SK-N-SH treated with all-trans-retinoic acid at 6 μM for 48 hours (cell line): ENCODE measurements at regions not wholly inside any gene's neighbourhood (a gene's known extent, or its start where the extent isn't known, plus 50 kb on each side); places are given as distances from the start of the nearest gene placed in this dataset.

Experiments
- ATAC-seq: fragments of 200-7000 bp; cut with Tn5 transposase; 3 replicates; pipeline ENCODE4 v1.9.1; 2020; ENCODE audit warnings: mild to moderate bottlenecking, moderate library complexity
- ARNTL ChIP-seq: fragments of 450-650 bp; formaldehyde crosslinking; IDR thresholded peaks from 2 replicates; pipeline ENCODE4 v1.5.0; 2020; ENCODE audit warnings: low read depth, mild to moderate bottlenecking, moderate library complexity, borderline replicate concordance
- BACH2 ChIP-seq: fragments of 250-450 bp; sonication (Bioruptor Pico); IDR thresholded peaks from 2 replicates; pipeline ENCODE4 v1.9.0; 2021; ENCODE audit warnings: mild to moderate bottlenecking, borderline replicate concordance
- CREB5 ChIP-seq: fragments of 250-450 bp; sonication (Bioruptor Pico); IDR thresholded peaks from 2 replicates; pipeline ENCODE4 v1.5.1; 2020; ENCODE audit warnings: low read depth, mild to moderate bottlenecking, moderate library complexity
- CSDC2 ChIP-seq: fragments of 250-450 bp; sonication (Bioruptor Pico); IDR thresholded peaks from 2 replicates; pipeline ENCODE4 v1.5.0; 2020; ENCODE audit warnings: mild to moderate bottlenecking, moderate library complexity
- CSRNP3 ChIP-seq: fragments of 250-450 bp; sonication (Bioruptor Pico); IDR thresholded peaks from 2 replicates; pipeline ENCODE4 v1.5.1; 2021; ENCODE audit warnings: mild to moderate bottlenecking, moderate library complexity
- ESRRG ChIP-seq: fragments of 250-450 bp; sonication (Bioruptor Pico); IDR thresholded peaks from 2 replicates; pipeline ENCODE4 v1.6.1; 2021; ENCODE audit warnings: mild to moderate bottlenecking
- GLIS3 ChIP-seq: fragments of 250-450 bp; sonication (Bioruptor Pico); IDR thresholded peaks from 2 replicates; pipeline ENCODE4 v1.5.0; 2020; ENCODE audit warnings: mild to moderate bottlenecking, moderate library complexity
- OSR1 ChIP-seq: fragments of 250-450 bp; sonication (Bioruptor Pico); IDR thresholded peaks from 2 replicates; pipeline ENCODE4 v1.8.0; 2022; ENCODE audit warnings: moderate library complexity, mild to moderate bottlenecking, inconsistent platforms
- PATZ1 ChIP-seq: fragments of 250-450 bp; sonication (Bioruptor Pico); IDR thresholded peaks from 2 replicates; pipeline ENCODE4 v1.8.0; 2020; ENCODE audit warnings: mild to moderate bottlenecking, moderate library complexity, borderline replicate concordance
- RARB ChIP-seq: fragments of 250-450 bp; sonication (Bioruptor Pico); IDR thresholded peaks from 2 replicates; pipeline ENCODE4 v1.8.0; 2021; ENCODE audit warnings: mild to moderate bottlenecking, moderate library complexity
- TCF4 ChIP-seq: fragments of 250-450 bp; sonication (Bioruptor Pico); IDR thresholded peaks from 2 replicates; pipeline ENCODE4 v1.8.0; 2021; ENCODE audit warnings: mild to moderate bottlenecking, moderate library complexity, borderline replicate concordance
- TOX ChIP-seq: fragments of 250-450 bp; sonication (Bioruptor Pico); IDR thresholded peaks from 2 replicates; pipeline ENCODE4 v1.8.0; 2021; ENCODE audit warnings: mild to moderate bottlenecking, moderate library complexity, borderline replicate concordance
- TSHZ2 ChIP-seq: fragments of 250-450 bp; sonication (Bioruptor Pico); IDR thresholded peaks from 2 replicates; pipeline ENCODE4 v1.5.0; 2020; ENCODE audit warnings: mild to moderate bottlenecking, moderate library complexity
- ZC3H10 ChIP-seq: fragments of 250-450 bp; sonication (Bioruptor Pico); IDR thresholded peaks from 2 replicates; pipeline ENCODE4 v1.5.1; 2021; ENCODE audit warnings: mild to moderate bottlenecking, moderate library complexity
- ZFP3 ChIP-seq: fragments of 250-450 bp; sonication (Bioruptor Pico); IDR thresholded peaks from 2 replicates; pipeline ENCODE4 v1.5.0; 2020; ENCODE audit warnings: mild to moderate bottlenecking, moderate library complexity
- ZFP30 ChIP-seq: fragments of 450-650 bp; formaldehyde crosslinking; IDR thresholded peaks from 2 replicates; pipeline ENCODE4 v1.5.0; 2022; ENCODE audit warnings: mild to moderate bottlenecking, moderate library complexity
- ZNF565 ChIP-seq: fragments of 450-650 bp; formaldehyde crosslinking; conservative IDR thresholded peaks from 2 replicates; pipeline ENCODE4 v1.5.0; 2020; ENCODE audit warnings: low read depth, mild to moderate bottlenecking, moderate library complexity
- ZNF70 ChIP-seq: fragments of 450-650 bp; formaldehyde crosslinking; IDR thresholded peaks from 2 replicates; pipeline ENCODE4 v1.5.0; 2020; ENCODE audit warnings: mild to moderate bottlenecking, moderate library complexity
- ZNF8 ChIP-seq: fragments of 450-650 bp; formaldehyde crosslinking; IDR thresholded peaks from 2 replicates; pipeline ENCODE4 v1.5.0; 2020; ENCODE audit warnings: mild to moderate bottlenecking, moderate library complexity
- TF ChIP-seq, protein P1 (sequence below): fragments of 250-450 bp; sonication (Bioruptor Pico); IDR thresholded peaks from 2 replicates; pipeline ENCODE4 v1.8.0; 2021; ENCODE audit warnings: low read depth, mild to moderate bottlenecking, moderate library complexity, borderline replicate concordance

GRCh38 chr4:187118602-187119120, 395.0 kb upstream of the FAT1 start:
- no peak for ATAC-seq
- no peak for TF ChIP-seq ZC3H10
- no peak for TF ChIP-seq PATZ1 (CRISPR knock-in tag)
- TF ChIP-seq ZFP3 (CRISPR knock-in tag) = no peak
- TF ChIP-seq ESRRG (CRISPR knock-in tag) = no peak
- TF ChIP-seq CSDC2 (CRISPR knock-in tag) = no peak
- no peak for TF ChIP-seq OSR1 (CRISPR knock-in tag)
- TF ChIP-seq ZNF565 (CRISPR knock-in tag) = no peak
- no peak for TF ChIP-seq CREB5 (CRISPR knock-in tag)
- TF ChIP-seq BACH2 (CRISPR knock-in tag) = no peak
- TF ChIP-seq, protein P1, sequence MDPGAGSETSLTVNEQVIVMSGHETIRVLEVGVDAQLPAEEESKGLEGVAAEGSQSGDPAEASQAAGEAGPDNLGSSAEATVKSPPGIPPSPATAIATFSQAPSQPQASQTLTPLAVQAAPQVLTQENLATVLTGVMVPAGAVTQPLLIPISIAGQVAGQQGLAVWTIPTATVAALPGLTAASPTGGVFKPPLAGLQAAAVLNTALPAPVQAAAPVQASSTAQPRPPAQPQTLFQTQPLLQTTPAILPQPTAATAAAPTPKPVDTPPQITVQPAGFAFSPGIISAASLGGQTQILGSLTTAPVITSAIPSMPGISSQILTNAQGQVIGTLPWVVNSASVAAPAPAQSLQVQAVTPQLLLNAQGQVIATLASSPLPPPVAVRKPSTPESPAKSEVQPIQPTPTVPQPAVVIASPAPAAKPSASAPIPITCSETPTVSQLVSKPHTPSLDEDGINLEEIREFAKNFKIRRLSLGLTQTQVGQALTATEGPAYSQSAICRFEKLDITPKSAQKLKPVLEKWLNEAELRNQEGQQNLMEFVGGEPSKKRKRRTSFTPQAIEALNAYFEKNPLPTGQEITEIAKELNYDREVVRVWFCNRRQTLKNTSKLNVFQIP (CRISPR knock-in tag) = no peak
- no peak for TF ChIP-seq ZNF8 (CRISPR knock-in tag)
- TF ChIP-seq ZFP30 (CRISPR knock-in tag) = no peak
- no peak for TF ChIP-seq GLIS3
- no peak for TF ChIP-seq TSHZ2 (CRISPR knock-in tag)
- TF ChIP-seq, all 23 proteins: peak for 0

- ATAC-seq = no peak
- TF ChIP-seq BACH2 (CRISPR knock-in tag) (no peak), GLIS3 (no peak), ZFP30 (CRISPR knock-in tag) (no peak), RARB (no peak), ZNF8 (CRISPR knock-in tag) (no peak), TSHZ2 (CRISPR knock-in tag) (no peak), ZC3H10 (no peak), TCF4 (no peak), ESRRG (CRISPR knock-in tag) (no peak), TOX (CRISPR knock-in tag) (no peak), ARNTL (CRISPR knock-in tag) (no peak)
- TF ChIP-seq, all 23 proteins: peak for 0
Measured at GRCh38 chr4:187124331-187124730, 400.7 kb upstream of the FAT1 start.

GRCh38 chr4:187125062-187125461, 401.4 kb upstream of the FAT1 start:
- no peak for TF ChIP-seq OSR1 (CRISPR knock-in tag)
- no peak for TF ChIP-seq ZNF565 (CRISPR knock-in tag)
- TF ChIP-seq ZNF70 (CRISPR knock-in tag) = no peak
- no peak for TF ChIP-seq TOX (CRISPR knock-in tag)
- no peak for TF ChIP-seq CREB5 (CRISPR knock-in tag)
- no peak for TF ChIP-seq CSDC2 (CRISPR knock-in tag)
- no peak for TF ChIP-seq CSRNP3 (CRISPR knock-in tag)
- TF ChIP-seq, all 23 proteins: peak for 0
- no peak for ATAC-seq
